UCSD-AML1 (cell line): ENCODE measurements at regions not wholly inside any gene's neighbourhood (a gene's known extent, or its start where the extent isn't known, plus 50 kb on each side); places are given as distances from the start of the nearest gene placed in this dataset.
"Not testable (repeated sequence)": the region's sequence is repeated elsewhere in the genome, so short reads cannot be mapped to it uniquely, and the experiment has no call there.

ENCODE experiments used
- DNase-seq: peaks from one replicate; lab custom pipeline; 2025; ENCODE audit not compliant: unreplicated experiment; lab: John Stamatoyannopoulos, UW

- DNase-seq: no peak
Observed at GRCh38 chr13:63840551-63841421, 2425.1 kb upstream of the PCDH20 start.

- DNase-seq: no peak
Observed at GRCh38 chr13:63838366-63839110, 2422.9 kb upstream of the PCDH20 start.

DNA sequence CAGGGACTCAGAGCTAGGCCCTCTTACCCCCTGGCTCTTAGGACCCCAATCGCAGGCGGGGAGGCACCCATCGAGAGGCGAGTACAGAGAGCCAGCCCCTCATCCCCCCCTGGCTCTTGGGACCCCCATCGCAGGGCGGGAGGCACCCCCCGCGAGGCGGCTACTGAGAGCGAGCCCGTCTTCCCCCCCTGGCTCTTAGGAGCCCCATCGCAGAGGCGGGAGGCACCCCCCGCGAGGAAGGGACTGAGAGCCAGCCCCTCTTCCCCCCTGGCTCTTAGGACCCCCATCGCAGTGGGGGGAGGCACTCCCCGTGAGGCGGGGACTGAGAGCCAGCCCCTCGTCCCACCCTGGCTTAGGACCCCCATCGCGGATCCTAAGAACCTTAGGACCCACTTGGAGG is 2422.1 kb upstream of the PCDH20 start:
- not testable (repeated sequence) for DNase-seq

- not testable (repeated sequence) for DNase-seq
Observed at GRCh38 chr13:63829609-63830008, 2414.0 kb upstream of the PCDH20 start.

DNA sequence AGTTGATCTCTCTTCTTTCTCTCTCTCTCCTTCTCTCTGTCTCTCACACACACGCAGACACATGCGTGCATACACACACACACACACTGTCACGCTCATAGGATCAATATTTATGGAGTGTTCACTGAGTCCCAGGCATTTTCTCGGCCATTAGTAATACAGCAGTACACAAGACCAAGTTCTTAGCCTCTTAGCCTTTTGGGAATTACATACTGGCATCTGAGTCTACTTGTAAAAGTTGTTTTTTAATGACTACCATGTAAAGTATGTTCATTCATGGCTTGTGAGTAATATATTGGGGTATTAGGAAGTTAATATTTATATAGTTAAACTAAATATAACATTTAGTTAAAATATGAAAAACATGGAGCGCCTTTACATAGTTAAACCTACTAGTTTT is 2406.1 kb upstream of the PCDH20 start:
- not testable (repeated sequence) for DNase-seq

DNA sequence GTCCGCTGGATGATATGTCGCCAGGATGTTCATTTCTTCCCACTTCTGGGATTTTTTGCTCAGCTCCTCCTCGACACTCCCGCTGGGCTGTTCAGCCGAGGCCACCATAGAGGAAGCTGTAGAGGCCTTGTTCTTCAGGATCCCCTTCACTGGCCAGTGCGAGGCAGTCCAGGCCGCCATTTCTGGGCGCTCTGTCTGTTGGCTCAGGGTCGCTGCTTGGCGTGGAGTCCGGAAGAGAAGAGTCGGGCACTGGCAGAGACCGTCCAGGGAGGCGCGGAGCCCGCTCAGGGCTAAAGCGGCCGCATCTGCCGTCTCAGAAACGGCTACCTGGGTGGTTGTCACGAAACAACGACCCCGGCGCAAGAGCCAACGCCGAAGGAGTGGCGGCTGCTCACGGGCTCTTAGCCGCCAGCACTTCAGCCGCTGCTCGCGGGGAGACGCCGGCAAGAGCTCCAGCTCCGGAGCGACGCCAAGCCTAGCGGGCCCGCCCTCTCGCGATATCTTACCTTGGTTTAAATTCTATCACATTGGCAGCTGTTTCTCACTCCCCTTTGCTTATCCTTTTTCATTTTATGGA is 2395.9 kb upstream of the PCDH20 start:
- DNase-seq: not testable (repeated sequence)

DNA sequence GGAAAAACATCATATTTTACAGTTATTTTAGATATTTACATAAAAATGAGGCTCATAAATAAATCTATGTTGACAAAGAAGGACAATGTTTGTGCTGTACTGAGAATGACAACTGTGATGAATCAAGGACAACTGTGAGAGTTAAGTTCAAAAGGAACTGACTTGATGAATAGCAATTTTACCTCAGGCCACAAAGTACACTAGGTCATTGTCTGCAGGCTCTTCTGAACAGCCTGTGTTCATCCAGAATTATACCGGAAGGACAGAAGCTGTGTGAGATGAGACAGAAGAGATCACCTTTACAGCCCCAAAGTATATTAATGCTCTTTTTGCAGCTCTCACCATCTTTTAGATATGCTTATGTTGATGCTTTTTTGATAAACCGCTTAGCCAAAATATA is 2375.5 kb upstream of the PCDH20 start:
- not testable (repeated sequence) for DNase-seq

GRCh38 chr13:63774133-63774532 is 2358.5 kb upstream of the PCDH20 start:
- DNase-seq: no peak

GRCh38 chr13:63773476-63773875 is 2357.8 kb upstream of the PCDH20 start:
- DNase-seq: no peak

GRCh38 chr13:63757683-63758082 is 2342.0 kb upstream of the PCDH20 start:
- DNase-seq: not testable (repeated sequence)

- not testable (repeated sequence) for DNase-seq
Observed at GRCh38 chr13:63749857-63750256, 2334.2 kb upstream of the PCDH20 start.

- DNase-seq: not testable (repeated sequence)
Observed at GRCh38 chr13:63741814-63742101, 2326.1 kb upstream of the PCDH20 start.

GRCh38 chr13:63741029-63741813 is 2325.6 kb upstream of the PCDH20 start:
- DNase-seq: no peak

DNA sequence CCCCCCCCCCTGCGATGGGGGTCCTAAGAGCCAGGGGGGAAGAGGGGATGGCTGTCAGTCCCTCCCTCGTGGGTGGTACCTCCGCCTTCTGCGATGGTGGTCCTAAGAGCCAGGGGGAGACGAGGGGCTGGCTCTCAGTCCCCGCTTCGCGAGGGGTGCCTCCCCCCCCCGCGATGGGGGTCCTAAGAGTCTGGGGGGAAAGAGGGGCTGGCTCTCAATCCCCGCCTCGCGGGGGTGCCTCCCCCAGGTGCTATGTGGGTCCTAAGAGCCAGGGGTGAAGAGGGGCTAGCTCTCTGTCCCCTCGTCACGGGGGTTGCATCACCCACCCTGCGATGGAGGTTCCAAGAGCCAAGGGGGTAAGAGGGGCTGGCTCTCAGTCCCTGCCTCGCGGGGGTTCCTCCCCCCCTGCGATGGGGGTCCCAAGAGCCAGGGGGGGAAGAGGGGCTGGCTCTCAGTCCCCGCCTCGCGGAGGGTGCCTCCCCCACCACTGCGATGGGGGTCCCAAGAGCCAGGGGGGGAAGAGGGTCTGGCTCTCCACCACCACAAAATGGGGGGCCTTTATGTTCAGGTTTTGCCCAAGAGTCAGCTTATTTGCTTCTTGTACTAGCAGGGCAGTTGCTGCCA is 2323.6 kb upstream of the PCDH20 start:
- not testable (repeated sequence) for DNase-seq

DNA sequence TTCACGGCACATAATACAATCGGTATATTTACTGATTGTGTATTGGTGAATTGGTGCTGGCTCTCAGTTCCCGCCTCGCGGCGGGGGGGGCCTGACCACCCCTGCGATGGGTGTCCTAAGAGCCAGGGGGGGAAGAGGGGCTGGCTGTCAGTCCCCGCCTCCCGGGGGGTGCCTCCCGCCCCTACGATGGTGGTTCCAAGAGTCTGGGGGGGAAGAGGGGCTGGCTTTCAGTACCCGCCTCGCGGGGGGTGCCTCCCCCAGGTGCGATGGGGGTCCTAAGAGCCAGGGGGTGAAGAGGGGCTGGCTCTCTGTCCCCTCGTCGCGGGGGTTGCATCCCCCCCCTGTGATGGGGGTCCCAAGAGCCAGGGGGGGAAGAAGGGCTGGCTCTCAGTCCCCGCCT is 2321.8 kb upstream of the PCDH20 start:
- no peak for DNase-seq

DNA sequence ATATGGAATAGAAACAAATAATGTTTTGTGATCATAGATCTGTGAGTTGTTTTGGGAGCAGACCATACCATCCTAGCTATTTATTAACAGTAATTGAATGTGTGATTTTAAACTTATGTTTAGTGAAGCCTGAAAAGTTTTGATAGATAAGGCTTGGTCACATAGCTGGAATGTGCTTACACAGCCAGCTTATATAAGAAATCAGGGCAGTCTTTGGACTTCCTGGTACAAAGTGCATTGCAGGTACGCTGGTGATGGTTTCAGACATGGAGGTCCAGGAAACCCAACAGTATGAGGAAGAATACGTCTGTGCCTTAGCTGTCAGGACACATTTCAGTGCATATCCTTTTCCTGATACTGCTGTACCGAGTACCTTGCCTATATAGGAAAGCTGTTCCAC is 2316.2 kb upstream of the PCDH20 start:
- DNase-seq: no peak

GRCh38 chr13:63712159-63712558 is 2296.5 kb upstream of the PCDH20 start:
- DNase-seq: not testable (repeated sequence)

- DNase-seq: no peak
Observed at GRCh38 chr13:63706751-63707150, 2291.1 kb upstream of the PCDH20 start.

DNA sequence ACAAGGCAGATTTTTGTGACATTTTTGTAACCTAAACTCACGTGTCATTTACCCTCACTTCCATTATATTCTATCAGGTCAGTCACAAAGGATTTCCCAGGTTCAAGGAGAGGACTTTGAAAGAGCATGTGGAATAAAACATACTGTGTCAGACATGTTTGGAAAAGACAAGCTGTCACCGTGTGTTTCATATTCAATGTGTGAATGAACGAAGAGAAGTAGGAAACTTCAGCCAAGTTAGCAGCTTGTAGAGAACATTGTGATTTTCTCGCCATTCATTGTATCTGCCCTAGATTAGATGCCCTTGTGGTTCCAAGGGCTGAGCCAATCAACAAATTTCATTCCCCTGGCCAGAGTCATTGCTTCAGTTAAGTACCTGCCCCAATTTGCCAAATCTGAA is 2288.9 kb upstream of the PCDH20 start:
- no peak for DNase-seq

GRCh38 chr13:63700350-63700749 is 2284.7 kb upstream of the PCDH20 start:
- no peak for DNase-seq

GRCh38 chr13:63699948-63700347 is 2284.3 kb upstream of the PCDH20 start:
- DNase-seq: no peak
